Fibroblast of lung (primary cell): ENCODE measurements at regions not wholly inside any gene's neighbourhood (a gene's known extent, or its start where the extent isn't known, plus 50 kb on each side); places are given as distances from the start of the nearest gene placed in this dataset.

Experiments used
- DNase-seq, 2 donors: peaks; one replicate each; pipeline versions ENCODE4 v3.0.0 to v3.0.0-alpha.2; 2010; ENCODE audit warnings: low read depth in 2 of 2
- H2AFZ ChIP-seq: 2 replicates; pipeline ENCODE4 v1.5.1; 2012; ENCODE audit warnings: low read length, control low read depth, inconsistent platforms
- H3K27ac ChIP-seq: 2 replicates; pipeline ENCODE4 v1.5.1; 2011; ENCODE audit warnings: low read length, control low read depth; ENCODE audit not compliant: insufficient read depth
- H3K27me3 ChIP-seq: 2 replicates; pipeline ENCODE4 v1.5.1; 2011; ENCODE audit warnings: mild to moderate bottlenecking, low read length; ENCODE audit not compliant: control insufficient read depth, insufficient read depth
- H3K36me3 ChIP-seq: 2 replicates; pipeline ENCODE4 v1.5.1; 2011; ENCODE audit warnings: low read length; ENCODE audit not compliant: control insufficient read depth, insufficient read depth
- H3K4me1 ChIP-seq: 2 replicates; pipeline ENCODE4 v1.5.1; 2011; ENCODE audit warnings: low read length; ENCODE audit not compliant: control insufficient read depth, insufficient read depth; ENCODE audit errors: extremely low read depth
- H3K4me2 ChIP-seq: 2 replicates; pipeline ENCODE4 v1.5.1; 2011; ENCODE audit warnings: low read length, control low read depth; ENCODE audit not compliant: insufficient read depth; ENCODE audit errors: extremely low read depth
- H3K4me3 ChIP-seq, 4 experiments: fragments of 200-600 bp in 1 of 4; sonication (generic) in 1 of 4; replicated peaks in 1 of 4; 2 replicates each; pipeline ENCODE4 v1.5.1; 2011 to 2016; ENCODE audit warnings: low read length in 4 of 4, low read depth in 3 of 4, mild to moderate bottlenecking in 3 of 4, control low read depth in 2 of 4, inconsistent platforms in 1 of 4, mixed read lengths in 1 of 4; ENCODE audit not compliant: insufficient read depth in 1 of 4; ENCODE audit errors: control extremely low read depth in 1 of 4
- H3K79me2 ChIP-seq: 2 replicates; pipeline ENCODE4 v1.5.1; 2012; ENCODE audit warnings: mild to moderate bottlenecking, low read length, inconsistent platforms; ENCODE audit not compliant: control insufficient read depth, insufficient read depth
- H3K9ac ChIP-seq: 2 replicates; pipeline ENCODE4 v1.5.1; 2011; ENCODE audit warnings: mild to moderate bottlenecking, low read length, control low read depth; ENCODE audit not compliant: insufficient read depth
- H3K9me3 ChIP-seq: 2 replicates; pipeline ENCODE4 v1.5.1; 2012; ENCODE audit warnings: low read depth, low read length; ENCODE audit not compliant: control insufficient read depth, insufficient read depth
- H4K20me1 ChIP-seq: 2 replicates; pipeline ENCODE4 v1.5.1; 2011; ENCODE audit warnings: low read length; ENCODE audit not compliant: control insufficient read depth, insufficient read depth; ENCODE audit errors: extremely low read depth
- CTCF ChIP-seq, 2 donors: IDR thresholded peaks in 1 of 2; conservative IDR thresholded peaks in 1 of 2; 1 replicate in 1 of 2; 2 replicates in 1 of 2; pipeline ENCODE4 v1.5.1; 2011 to 2012; ENCODE audit warnings: low read length in 2 of 2, control low read depth in 1 of 2, inconsistent platforms in 1 of 2, low read depth in 1 of 2, mild to moderate bottlenecking in 1 of 2
- EZH2 ChIP-seq: IDR thresholded peaks from 2 replicates; pipeline ENCODE4 v1.5.1; 2012; ENCODE audit warnings: low read length, control low read depth, mild to moderate bottlenecking; ENCODE audit errors: missing control alignments

GRCh38 chr2:194205568-194206227, 1451.3 kb upstream of the SLC39A10 start:
- Histone ChIP-seq H3K79me2 (no peaks in the 10 kb centered on the region), H2AFZ (no peak overlapping the region), H4K20me1 (no peaks in the 10 kb centered on the region), H3K4me2 (no peak overlapping the region), H3K4me1 (no peaks in the 10 kb centered on the region), H3K27me3 (no peaks in the 10 kb centered on the region), H3K4me3 (no peak overlapping the region), H3K9me3 (no peaks in the 10 kb centered on the region), H3K27ac (no peak overlapping the region), H3K9ac (no peak overlapping the region), H3K36me3 (no peaks in the 10 kb centered on the region)
- TF ChIP-seq EZH2 = no peak
- no peak for TF ChIP-seq CTCF (conservative IDR thresholded peaks at IDR 0.05 in 1 of 2, IDR thresholded peaks at IDR 0.05 in 1 of 2; ENCODE audit: low read depth in 1 of 2, low read length in 2 of 2)
- DNase-seq = no peak

DNA sequence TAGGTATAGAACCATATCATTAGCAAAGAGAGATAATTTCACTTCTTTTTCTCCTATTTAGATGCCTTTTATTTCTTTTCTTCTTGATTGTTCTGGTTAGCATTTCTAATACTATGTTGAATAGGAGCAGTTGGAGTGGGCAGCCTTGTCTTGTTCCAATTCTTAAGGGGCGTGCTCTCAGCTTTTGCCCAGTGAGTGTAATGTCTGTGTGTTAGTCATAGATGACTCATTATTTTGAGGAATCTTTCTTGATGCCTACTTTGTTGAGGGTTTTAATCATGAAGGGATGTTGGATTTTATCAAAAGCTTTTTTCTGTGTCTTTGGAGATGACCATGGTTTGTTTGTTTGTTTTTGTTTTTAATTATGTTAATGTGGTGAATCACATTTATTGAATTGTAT, 1453.1 kb upstream of the SLC39A10 start:
- no peaks in the 10 kb centered on the region for H3K4me1 ChIP-seq
- H3K4me3 ChIP-seq = no peak overlapping the region
- DNase-seq = peak in 1 of 2 donors; percentile 24
- H3K79me2 ChIP-seq = no peaks in the 10 kb centered on the region
- TF ChIP-seq EZH2 (no peak), CTCF (conservative IDR thresholded peaks at IDR 0.05 in 1 of 2, IDR thresholded peaks at IDR 0.05 in 1 of 2; ENCODE audit: low read depth in 1 of 2, low read length in 2 of 2) (no peak)
- H3K4me2 ChIP-seq = no peak overlapping the region
- no peak overlapping the region for H3K9ac ChIP-seq
- H4K20me1 ChIP-seq = no peaks in the 10 kb centered on the region
- no peak overlapping the region for H2AFZ ChIP-seq
- no peaks in the 10 kb centered on the region for H3K36me3 ChIP-seq
- no peak overlapping the region for H3K27ac ChIP-seq
- H3K9me3 ChIP-seq = no peaks in the 10 kb centered on the region
- H3K27me3 ChIP-seq = no peaks in the 10 kb centered on the region

DNA sequence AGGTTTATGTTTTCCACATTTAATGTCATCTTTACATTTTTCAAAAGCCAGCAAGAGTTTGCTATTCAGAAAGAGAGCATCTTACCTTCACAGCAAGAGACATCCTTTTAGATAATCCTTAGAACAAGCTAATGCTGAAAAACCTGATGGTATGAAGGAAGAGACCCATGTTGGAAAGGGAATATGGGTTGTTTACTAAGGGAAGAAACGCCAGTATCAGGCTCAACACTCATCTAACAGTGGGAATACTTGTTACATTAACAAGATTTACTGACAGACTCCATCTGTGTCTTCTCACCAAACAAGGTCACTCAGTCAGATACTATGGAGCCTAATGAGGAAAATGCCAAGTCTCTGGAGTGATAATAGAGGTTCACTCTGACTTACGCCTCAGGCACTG, 1474.1 kb upstream of the SLC39A10 start:
- no peak overlapping the region for H3K4me3 ChIP-seq
- no peak overlapping the region for H2AFZ ChIP-seq
- H3K27me3 ChIP-seq = no peaks in the 10 kb centered on the region
- no peak overlapping the region for H3K27ac ChIP-seq
- H3K79me2 ChIP-seq = no peaks in the 10 kb centered on the region
- no peaks in the 10 kb centered on the region for H3K36me3 ChIP-seq
- no peaks in the 10 kb centered on the region for H3K4me1 ChIP-seq
- no peaks in the 10 kb centered on the region for H3K9me3 ChIP-seq
- H3K4me2 ChIP-seq = no peak overlapping the region
- no peaks in the 10 kb centered on the region for H4K20me1 ChIP-seq
- no peak for DNase-seq
- no peak overlapping the region for H3K9ac ChIP-seq
- TF ChIP-seq EZH2 (no peak), CTCF (conservative IDR thresholded peaks at IDR 0.05 in 1 of 2, IDR thresholded peaks at IDR 0.05 in 1 of 2; ENCODE audit: low read depth in 1 of 2, low read length in 2 of 2) (no peak)
